ENCODE measurements at regions not wholly inside any gene's neighbourhood (a gene's known extent, or its start where the extent isn't known, plus 50 kb on each side); places are given as distances from the start of the nearest gene placed in this dataset.

GRCh38 chr1:95512925-95513324, 278.9 kb downstream of the RWDD3 start:
- no peaks in the 10 kb centered on the region for H3K9me3 ChIP-seq
- no peaks in the 10 kb centered on the region; the same call in 1 of the 2 replicates for H3K36me3 ChIP-seq
- no peaks in the 10 kb centered on the region for H3K4me1 ChIP-seq
- H3K4me3 ChIP-seq (ENCODE audit: low read depth, low read length): peak overlapping the region; percentile 47
- no peak for TF ChIP-seq CTCF (IDR thresholded peaks at IDR 0.05; ENCODE audit: low read depth, low read length)
- H3K27me3 ChIP-seq: no peaks in the 10 kb centered on the region
- no peak for DNase-seq

GRCh38 chr1:95517506-95517905, 283.5 kb downstream of the RWDD3 start:
- no peak overlapping the region for H3K4me3 ChIP-seq (ENCODE audit: low read depth, low read length)
- no peak for DNase-seq
- TF ChIP-seq CTCF (IDR thresholded peaks at IDR 0.05; ENCODE audit: low read depth, low read length): no peak
- no peaks in the 10 kb centered on the region for H3K9me3 ChIP-seq
- H3K27me3 ChIP-seq: no peaks in the 10 kb centered on the region
- H3K4me1 ChIP-seq: no peaks in the 10 kb centered on the region
- no peaks in the 10 kb centered on the region; the same call in 1 of the 2 replicates for H3K36me3 ChIP-seq

GRCh38 chr1:95518310-95518709, 284.3 kb downstream of the RWDD3 start:
- no peak overlapping the region for H3K4me3 ChIP-seq (ENCODE audit: low read depth, low read length)
- no peaks in the 10 kb centered on the region for H3K4me1 ChIP-seq
- H3K36me3 ChIP-seq: no peaks in the 10 kb centered on the region; the same call in 1 of the 2 replicates
- DNase-seq: no peak
- H3K27me3 ChIP-seq: no peaks in the 10 kb centered on the region
- H3K9me3 ChIP-seq: no peaks in the 10 kb centered on the region
- no peak for TF ChIP-seq CTCF (IDR thresholded peaks at IDR 0.05; ENCODE audit: low read depth, low read length)

- no peaks in the 10 kb centered on the region for H3K36me3 ChIP-seq
- H3K4me1 ChIP-seq: no peaks in the 10 kb centered on the region
- H3K9me3 ChIP-seq: no peaks in the 10 kb centered on the region
- no peak for DNase-seq
- no peaks in the 10 kb centered on the region for H3K27me3 ChIP-seq
- no peak for TF ChIP-seq CTCF (IDR thresholded peaks at IDR 0.05; ENCODE audit: low read depth, low read length)
- H3K4me3 ChIP-seq (ENCODE audit: low read depth, low read length): no peak overlapping the region
Observed at GRCh38 chr1:95520390-95520789, 286.4 kb downstream of the RWDD3 start.

GRCh38 chr1:95532335-95532734, 298.3 kb downstream of the RWDD3 start:
- TF ChIP-seq CTCF (IDR thresholded peaks at IDR 0.05; ENCODE audit: low read depth, low read length): peak; percentile 33; the same call in 1 of the 2 replicates
- DNase-seq: no peak
- Histone ChIP-seq H3K4me1 (no peaks in the 10 kb centered on the region), H3K27me3 (no peaks in the 10 kb centered on the region), H3K4me3 (ENCODE audit: low read depth, low read length) (no peak overlapping the region), H3K36me3 (no peaks in the 10 kb centered on the region), H3K9me3 (no peaks in the 10 kb centered on the region)

GRCh38 chr1:95534985-95535384, 301.0 kb downstream of the RWDD3 start:
- Histone ChIP-seq H3K9me3 (no peaks in the 10 kb centered on the region), H3K4me1 (no peaks in the 10 kb centered on the region), H3K27me3 (no peaks in the 10 kb centered on the region), H3K4me3 (ENCODE audit: low read depth, low read length) (no peak overlapping the region), H3K36me3 (no peaks in the 10 kb centered on the region)
- no peak for DNase-seq
- no peak for TF ChIP-seq CTCF (IDR thresholded peaks at IDR 0.05; ENCODE audit: low read depth, low read length)
